ENCODE measurements at regions not wholly inside any gene's neighbourhood (a gene's known extent, or its start where the extent isn't known, plus 50 kb on each side); places are given as distances from the start of the nearest gene placed in this dataset.

DNA sequence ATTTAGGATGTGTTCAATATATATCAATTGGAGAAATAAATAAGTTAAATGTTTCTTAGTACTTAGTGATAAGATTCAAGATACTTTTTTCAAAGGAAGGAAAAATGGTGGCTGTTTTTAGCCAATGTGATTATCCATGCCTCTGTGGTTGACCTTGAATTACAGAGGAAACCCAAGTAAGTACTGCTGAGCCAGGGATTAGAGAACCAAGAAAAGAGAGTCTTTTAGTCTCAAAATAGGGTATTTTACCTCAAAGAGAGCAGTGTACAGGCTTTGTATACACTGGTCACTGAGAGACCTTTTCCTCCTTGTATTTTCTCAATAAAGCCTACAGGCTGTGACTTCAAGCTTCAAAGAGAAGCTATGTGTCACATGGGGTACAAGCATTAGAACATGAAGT, 1075.3 kb downstream of the ADGRL3 start:
- H3K4me3 ChIP-seq (ENCODE audit: low read depth, low read length): no peak overlapping the region
- TF ChIP-seq, protein P1, sequence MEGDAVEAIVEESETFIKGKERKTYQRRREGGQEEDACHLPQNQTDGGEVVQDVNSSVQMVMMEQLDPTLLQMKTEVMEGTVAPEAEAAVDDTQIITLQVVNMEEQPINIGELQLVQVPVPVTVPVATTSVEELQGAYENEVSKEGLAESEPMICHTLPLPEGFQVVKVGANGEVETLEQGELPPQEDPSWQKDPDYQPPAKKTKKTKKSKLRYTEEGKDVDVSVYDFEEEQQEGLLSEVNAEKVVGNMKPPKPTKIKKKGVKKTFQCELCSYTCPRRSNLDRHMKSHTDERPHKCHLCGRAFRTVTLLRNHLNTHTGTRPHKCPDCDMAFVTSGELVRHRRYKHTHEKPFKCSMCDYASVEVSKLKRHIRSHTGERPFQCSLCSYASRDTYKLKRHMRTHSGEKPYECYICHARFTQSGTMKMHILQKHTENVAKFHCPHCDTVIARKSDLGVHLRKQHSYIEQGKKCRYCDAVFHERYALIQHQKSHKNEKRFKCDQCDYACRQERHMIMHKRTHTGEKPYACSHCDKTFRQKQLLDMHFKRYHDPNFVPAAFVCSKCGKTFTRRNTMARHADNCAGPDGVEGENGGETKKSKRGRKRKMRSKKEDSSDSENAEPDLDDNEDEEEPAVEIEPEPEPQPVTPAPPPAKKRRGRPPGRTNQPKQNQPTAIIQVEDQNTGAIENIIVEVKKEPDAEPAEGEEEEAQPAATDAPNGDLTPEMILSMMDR (IDR thresholded peaks at IDR 0.05; ENCODE audit: low read depth, low read length, missing control alignments): no peak
- DNase-seq (ENCODE audit: low read depth): no peak

DNA sequence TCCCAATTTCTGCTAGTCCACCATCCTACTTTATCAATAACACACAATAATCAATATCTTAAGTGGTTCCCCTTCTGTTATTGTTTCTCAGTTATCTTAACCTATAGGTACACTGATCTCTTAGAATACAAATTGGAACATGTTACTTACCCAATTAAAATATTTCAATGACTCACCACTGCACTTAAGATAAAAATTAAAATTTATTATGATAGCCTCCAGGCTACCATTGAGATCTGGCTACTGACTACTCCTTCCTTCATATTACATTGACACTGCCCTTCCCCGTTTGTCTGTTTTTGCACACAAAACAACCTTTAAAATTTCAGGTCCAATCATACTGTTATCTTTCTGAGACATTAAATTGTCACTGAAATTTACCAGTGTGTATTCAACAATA, 1074.7 kb downstream of the ADGRL3 start:
- no peak overlapping the region for H3K4me3 ChIP-seq (ENCODE audit: low read depth, low read length)
- TF ChIP-seq, protein P1 (IDR thresholded peaks at IDR 0.05; ENCODE audit: low read depth, low read length, missing control alignments): no peak

GRCh38 chr4:62271107-62271506, 1071.0 kb downstream of the ADGRL3 start:
- no peak for DNase-seq (ENCODE audit: low read depth)
- no peak overlapping the region for H3K4me3 ChIP-seq (ENCODE audit: low read depth, low read length)
- TF ChIP-seq, protein P1 (IDR thresholded peaks at IDR 0.05; ENCODE audit: low read depth, low read length, missing control alignments): no peak

More for the DNA sequence above, 1074.7 kb downstream of the ADGRL3 start:
- DNase-seq (ENCODE audit: low read depth): no peak

DNA sequence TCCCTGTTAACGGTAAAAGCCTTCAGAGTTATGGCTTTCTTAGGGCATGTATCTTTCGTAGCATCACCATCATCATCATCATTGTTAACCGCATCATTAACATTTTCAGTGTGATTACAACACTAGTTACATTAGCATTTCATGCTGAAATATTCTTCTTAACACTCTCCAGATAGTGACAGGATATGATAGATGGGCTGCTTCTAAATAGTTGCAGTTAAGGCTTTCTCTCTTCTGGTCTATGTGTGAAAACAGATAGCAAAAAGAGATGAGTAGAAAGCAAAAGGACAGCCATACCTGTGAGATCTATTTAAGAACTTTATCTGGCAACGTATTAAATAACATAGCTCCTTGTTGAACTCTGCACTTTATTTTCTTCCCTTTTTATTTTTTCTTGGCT, 1069.8 kb downstream of the ADGRL3 start:
- TF ChIP-seq, protein P1 (IDR thresholded peaks at IDR 0.05; ENCODE audit: low read depth, low read length, missing control alignments): no peak
- H3K4me3 ChIP-seq (ENCODE audit: low read depth, low read length): no peak overlapping the region
- DNase-seq (ENCODE audit: low read depth): no peak

- no peak for DNase-seq (ENCODE audit: low read depth)
- H3K4me3 ChIP-seq (ENCODE audit: low read depth, low read length): no peak overlapping the region
- TF ChIP-seq, protein P1 (IDR thresholded peaks at IDR 0.05; ENCODE audit: low read depth, low read length, missing control alignments): no peak
Observed at GRCh38 chr4:62263454-62263853, 1063.3 kb downstream of the ADGRL3 start.

DNA sequence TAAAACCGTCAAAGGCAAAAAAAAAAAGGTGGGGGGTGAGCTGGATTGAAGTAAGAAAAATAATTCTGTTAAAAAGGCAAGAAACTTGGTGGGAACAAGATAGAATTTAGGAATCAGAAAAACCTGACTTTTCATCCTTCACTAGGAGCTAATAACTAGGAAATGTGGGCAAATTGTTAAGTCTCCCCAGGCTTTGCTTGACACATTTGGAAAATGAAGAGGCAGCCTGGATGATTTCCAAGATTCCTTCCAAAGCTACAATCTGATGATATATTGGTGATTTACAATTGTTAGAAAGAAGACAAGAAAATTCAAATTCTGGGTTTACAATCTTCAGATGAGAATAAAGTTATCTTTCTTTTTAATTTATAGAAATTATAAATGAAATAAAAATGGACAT, 1062.5 kb downstream of the ADGRL3 start:
- DNase-seq (ENCODE audit: low read depth): no peak
- TF ChIP-seq, protein P1 (IDR thresholded peaks at IDR 0.05; ENCODE audit: low read depth, low read length, missing control alignments): no peak
- no peak overlapping the region for H3K4me3 ChIP-seq (ENCODE audit: low read depth, low read length)

GRCh38 chr4:62260254-62260653, 1060.1 kb downstream of the ADGRL3 start:
- no peak for DNase-seq (ENCODE audit: low read depth)
- TF ChIP-seq, protein P1 (IDR thresholded peaks at IDR 0.05; ENCODE audit: low read depth, low read length, missing control alignments): no peak
- H3K4me3 ChIP-seq (ENCODE audit: low read depth, low read length): no peak overlapping the region

Measured in GM12864 (cell line).